ENCODE measurements at regions not wholly inside any gene's neighbourhood (a gene's known extent, or its start where the extent isn't known, plus 50 kb on each side); places are given as distances from the start of the nearest gene placed in this dataset.

GRCh38 chr9:108786901-108787689 is 68.7 kb downstream of the ACTL7B start:
- ATAC-seq (ENCODE audit: low FRiP score) (peak; percentile 48), DNase-seq (ENCODE audit: low spot score) (no peak)
- no peak for TF ChIP-seq CTCF (IDR thresholded peaks at IDR 0.05)

- DNase-seq (ENCODE audit: low spot score) (no peak), ATAC-seq (ENCODE audit: low FRiP score) (no peak)
- no peak for TF ChIP-seq CTCF (IDR thresholded peaks at IDR 0.05)
These were observed 69.5 kb downstream of the ACTL7B start for GRCh38 chr9:108786322-108786721.

GRCh38 chr9:108784998-108785397 is 70.8 kb downstream of the ACTL7B start:
- peak; percentile 16 for ATAC-seq (ENCODE audit: low FRiP score)

GRCh38 chr9:108783731-108784495 is 71.9 kb downstream of the ACTL7B start:
- DNase-seq (ENCODE audit: low spot score), result no peak
- no peak for ATAC-seq (ENCODE audit: low FRiP score)
- no peak for TF ChIP-seq CTCF (IDR thresholded peaks at IDR 0.05)

More at GRCh38 chr9:108784998-108785397, 70.8 kb downstream of the ACTL7B start:
- TF ChIP-seq CTCF (IDR thresholded peaks at IDR 0.05), result no peak
- DNase-seq (ENCODE audit: low spot score), result no peak

- DNase-seq (ENCODE audit: low spot score) (no peak), ATAC-seq (ENCODE audit: low FRiP score) (no peak)
- TF ChIP-seq CTCF (IDR thresholded peaks at IDR 0.05), result no peak
These were observed 72.5 kb downstream of the ACTL7B start for GRCh38 chr9:108783326-108783725.

- DNase-seq (ENCODE audit: low spot score) (no peak), ATAC-seq (ENCODE audit: low FRiP score) (no peak)
- no peak for TF ChIP-seq CTCF (IDR thresholded peaks at IDR 0.05)
These were observed 74.6 kb downstream of the ACTL7B start for GRCh38 chr9:108780942-108781734.
